GM12874 (cell line): ENCODE measurements at regions not wholly inside any gene's neighbourhood (a gene's known extent, or its start where the extent isn't known, plus 50 kb on each side); places are given as distances from the start of the nearest gene placed in this dataset.

Experiments
- TF ChIP-seq, protein P1 (sequence below): IDR thresholded peaks from 2 replicates; pipeline ENCODE4 v1.5.1; 2011; ENCODE audit warnings: low read depth, mild to moderate bottlenecking, control low read depth, low read length, moderate library complexity; ENCODE audit not compliant: insufficient read depth

- TF ChIP-seq, protein P1, sequence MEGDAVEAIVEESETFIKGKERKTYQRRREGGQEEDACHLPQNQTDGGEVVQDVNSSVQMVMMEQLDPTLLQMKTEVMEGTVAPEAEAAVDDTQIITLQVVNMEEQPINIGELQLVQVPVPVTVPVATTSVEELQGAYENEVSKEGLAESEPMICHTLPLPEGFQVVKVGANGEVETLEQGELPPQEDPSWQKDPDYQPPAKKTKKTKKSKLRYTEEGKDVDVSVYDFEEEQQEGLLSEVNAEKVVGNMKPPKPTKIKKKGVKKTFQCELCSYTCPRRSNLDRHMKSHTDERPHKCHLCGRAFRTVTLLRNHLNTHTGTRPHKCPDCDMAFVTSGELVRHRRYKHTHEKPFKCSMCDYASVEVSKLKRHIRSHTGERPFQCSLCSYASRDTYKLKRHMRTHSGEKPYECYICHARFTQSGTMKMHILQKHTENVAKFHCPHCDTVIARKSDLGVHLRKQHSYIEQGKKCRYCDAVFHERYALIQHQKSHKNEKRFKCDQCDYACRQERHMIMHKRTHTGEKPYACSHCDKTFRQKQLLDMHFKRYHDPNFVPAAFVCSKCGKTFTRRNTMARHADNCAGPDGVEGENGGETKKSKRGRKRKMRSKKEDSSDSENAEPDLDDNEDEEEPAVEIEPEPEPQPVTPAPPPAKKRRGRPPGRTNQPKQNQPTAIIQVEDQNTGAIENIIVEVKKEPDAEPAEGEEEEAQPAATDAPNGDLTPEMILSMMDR, result no peak
Observed at GRCh38 chr2:33900610-33901009, 301.5 kb upstream of the FAM98A start.

- TF ChIP-seq, protein P1, result no peak
Observed at GRCh38 chr2:33897741-33898140, 298.6 kb upstream of the FAM98A start.

- TF ChIP-seq, protein P1, result no peak
Observed at GRCh38 chr2:33893824-33894223, 294.7 kb upstream of the FAM98A start.

- TF ChIP-seq, protein P1, result no peak
Observed at GRCh38 chr2:33891616-33892015, 292.5 kb upstream of the FAM98A start.

GRCh38 chr2:33890686-33891085 lies 291.6 kb upstream of the FAM98A start:
- TF ChIP-seq, protein P1, result no peak

GRCh38 chr2:33877348-33878016 lies 278.4 kb upstream of the FAM98A start:
- TF ChIP-seq, protein P1, result no peak

- TF ChIP-seq, protein P1, result no peak
Observed at GRCh38 chr2:33873076-33873605, 274.0 kb upstream of the FAM98A start.
